ENCODE measurements at regions not wholly inside any gene's neighbourhood (a gene's known extent, or its start where the extent isn't known, plus 50 kb on each side); places are given as distances from the start of the nearest gene placed in this dataset.

GRCh38 chr12:24421759-24422158 lies 472.3 kb upstream of the SOX5 start:
- Histone ChIP-seq H3K9me3 (ENCODE audit: control insufficient read depth in 1 of 2, insufficient read depth in 1 of 2, low read depth in 1 of 2, low read length in 2 of 2) (peaks cover 13 to 22% of the 10 kb centered on the region in 2 experiments; a peak in 3 of 4 replicates), H3K79me2 (ENCODE audit: insufficient read depth, low read length) (no peaks in the 10 kb centered on the region), H3K27ac (ENCODE audit: low read depth, low read length) (no peak overlapping the region), H3K4me3 (replicated peaks in 1 of 2; ENCODE audit: low read depth in 1 of 2, low read length in 2 of 2) (no peak overlapping the region), H3K9ac (ENCODE audit: low read length) (no peak overlapping the region), H4K20me1 (ENCODE audit: insufficient read depth) (no peaks in the 10 kb centered on the region), H3K27me3 (ENCODE audit: insufficient read depth, low read length) (no peaks in the 10 kb centered on the region), H3K4me1 (ENCODE audit: control insufficient read depth in 1 of 2, insufficient read depth in 2 of 2, low read length in 2 of 2) (no peaks in the 10 kb centered on the region), H2AFZ (ENCODE audit: low read depth, low read length, poor library complexity, severe bottlenecking) (no peak overlapping the region), H3K9me2 (ENCODE audit: insufficient read depth) (no peaks in the 10 kb centered on the region), H3K36me3 (ENCODE audit: control insufficient read depth in 1 of 2, insufficient read depth in 2 of 2, low read length in 2 of 2) (no peaks in the 10 kb centered on the region), H3K4me2 (ENCODE audit: low read length) (no peak overlapping the region)
- no TSS peak for BruUV-seq (replicated peaks)
- intact Hi-C loops (cut with micrococcal nuclease): no loop called here
- ChIA-PET CTCF (no interaction called here), RAD21 (ENCODE audit: low non-redundant PET in 1 of 2, low total read pairs in 2 of 2, uncharacterized antibody in 2 of 2, unreplicated experiment in 2 of 2) (no interaction called here), POLR2A (no interaction called here)
- TF ChIP-seq CBX3 (IDR thresholded peaks at IDR 0.05; ENCODE audit: low read depth): no peak
- no peak for TF ChIP-seq EZH2 (IDR thresholded peaks at IDR 0.05)
- TF ChIP-seq, protein P1, sequence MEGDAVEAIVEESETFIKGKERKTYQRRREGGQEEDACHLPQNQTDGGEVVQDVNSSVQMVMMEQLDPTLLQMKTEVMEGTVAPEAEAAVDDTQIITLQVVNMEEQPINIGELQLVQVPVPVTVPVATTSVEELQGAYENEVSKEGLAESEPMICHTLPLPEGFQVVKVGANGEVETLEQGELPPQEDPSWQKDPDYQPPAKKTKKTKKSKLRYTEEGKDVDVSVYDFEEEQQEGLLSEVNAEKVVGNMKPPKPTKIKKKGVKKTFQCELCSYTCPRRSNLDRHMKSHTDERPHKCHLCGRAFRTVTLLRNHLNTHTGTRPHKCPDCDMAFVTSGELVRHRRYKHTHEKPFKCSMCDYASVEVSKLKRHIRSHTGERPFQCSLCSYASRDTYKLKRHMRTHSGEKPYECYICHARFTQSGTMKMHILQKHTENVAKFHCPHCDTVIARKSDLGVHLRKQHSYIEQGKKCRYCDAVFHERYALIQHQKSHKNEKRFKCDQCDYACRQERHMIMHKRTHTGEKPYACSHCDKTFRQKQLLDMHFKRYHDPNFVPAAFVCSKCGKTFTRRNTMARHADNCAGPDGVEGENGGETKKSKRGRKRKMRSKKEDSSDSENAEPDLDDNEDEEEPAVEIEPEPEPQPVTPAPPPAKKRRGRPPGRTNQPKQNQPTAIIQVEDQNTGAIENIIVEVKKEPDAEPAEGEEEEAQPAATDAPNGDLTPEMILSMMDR (IDR thresholded peaks at IDR 0.05 in 2 of 3, conservative IDR thresholded peaks at IDR 0.05 in 1 of 3; ENCODE audit: borderline replicate concordance in 1 of 3, insufficient read depth in 1 of 3, low read depth in 2 of 3, low read length in 2 of 3): no peak
- no peak for TF ChIP-seq EZH2phosphoT487 (IDR thresholded peaks at IDR 0.05; ENCODE audit: borderline replicate concordance)
- no peak for TF ChIP-seq YY1 (IDR thresholded peaks at IDR 0.05; ENCODE audit: extremely low read depth, insufficient replicate concordance, low read depth, low read length)
- no peak for TF ChIP-seq FOSL1 (IDR thresholded peaks at IDR 0.05; ENCODE audit: low read depth)
- TF ChIP-seq ZNF274 (IDR thresholded peaks at IDR 0.05; ENCODE audit: low read depth, low read length): no peak
- TF ChIP-seq SRF (IDR thresholded peaks at IDR 0.05; ENCODE audit: low read depth): no peak
- no peak for TF ChIP-seq RAD21 (IDR thresholded peaks at IDR 0.05; ENCODE audit: low read depth)
- TF ChIP-seq, protein P2, sequence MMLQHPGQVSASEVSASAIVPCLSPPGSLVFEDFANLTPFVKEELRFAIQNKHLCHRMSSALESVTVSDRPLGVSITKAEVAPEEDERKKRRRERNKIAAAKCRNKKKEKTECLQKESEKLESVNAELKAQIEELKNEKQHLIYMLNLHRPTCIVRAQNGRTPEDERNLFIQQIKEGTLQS (IDR thresholded peaks at IDR 0.05): no peak
- TF ChIP-seq TCF7L2 (IDR thresholded peaks at IDR 0.05; ENCODE audit: borderline replicate concordance, extremely low read depth, insufficient read depth, insufficient read length): no peak
- TF ChIP-seq ZFX (IDR thresholded peaks at IDR 0.05): no peak
- no peak for TF ChIP-seq ZBTB33 (IDR thresholded peaks at IDR 0.05; ENCODE audit: extremely low read depth, insufficient replicate concordance, low read length)
- no peak for TF ChIP-seq JUND (IDR thresholded peaks at IDR 0.05)
- TF ChIP-seq REST (IDR thresholded peaks at IDR 0.05; ENCODE audit: low read depth): no peak
- no peak for TF ChIP-seq POLR2A (IDR thresholded peaks at IDR 0.05; ENCODE audit: borderline replicate concordance, extremely low read depth, insufficient read depth, insufficient read length)
- no peak for TF ChIP-seq CEBPB (IDR thresholded peaks at IDR 0.05; ENCODE audit: low read depth)
- TF ChIP-seq SIN3A (IDR thresholded peaks at IDR 0.05; ENCODE audit: low read depth): no peak
- no peak for ATAC-seq
- no peak for DNase-seq (ENCODE audit: low read depth, low spot score)

All from HCT116 (cell line).